Thyroid gland (tissue), 4 donors: ENCODE measurements at regions not wholly inside any gene's neighbourhood (a gene's known extent, or its start where the extent isn't known, plus 50 kb on each side); places are given as distances from the start of the nearest gene placed in this dataset.

Experiments
- CTCF ChIP-seq, 6 experiments: fragments of 200-600 bp in 3 of 6; fragments of 450-650 bp in 3 of 6; sonication (generic) in 3 of 6; IDR thresholded peaks; one replicate each; pipeline ENCODE4 v1.5.1; 2016 to 2019; ENCODE audit warnings: antibody characterized with exemption in 6 of 6, mild to moderate bottlenecking in 2 of 6, inconsistent platforms in 1 of 6, moderate library complexity in 1 of 6
- POLR2A ChIP-seq, 2 donors: fragments of 450-650 bp; IDR thresholded peaks; one replicate each; pipeline ENCODE4 v1.6.1; 2017; ENCODE audit warnings: antibody characterized with exemption in 2 of 2, mild to moderate bottlenecking in 2 of 2, moderate library complexity in 1 of 2

GRCh38 chr13:97108530-97108900 is 113.6 kb upstream of the MBNL2 start:
- TF ChIP-seq CTCF (IDR thresholded peaks at IDR 0.05) (no peak), POLR2A (IDR thresholded peaks at IDR 0.05) (no peak)
